ENCODE measurements at regions not wholly inside any gene's neighbourhood (a gene's known extent, or its start where the extent isn't known, plus 50 kb on each side); places are given as distances from the start of the nearest gene placed in this dataset.

GRCh38 chr2:2701176-2701781 is 370.2 kb upstream of the MYT1L start:
- TF ChIP-seq TFAM (CRISPR knock-in tag; conservative IDR thresholded peaks at IDR 0.05) (no peak), SMARCE1 (IDR thresholded peaks at IDR 0.05) (no peak), MEF2A (IDR thresholded peaks at IDR 0.05; ENCODE audit: control insufficient read depth, low read depth, low read length) (no peak), USF2 (CRISPR knock-in tag; IDR thresholded peaks at IDR 0.05) (no peak), ZNF212 (CRISPR knock-in tag; IDR thresholded peaks at IDR 0.05) (no peak)

All from K562 (cell line).